K562 (cell line): ENCODE measurements at regions not wholly inside any gene's neighbourhood (a gene's known extent, or its start where the extent isn't known, plus 50 kb on each side); places are given as distances from the start of the nearest gene placed in this dataset.

Experiments
- ATAC-seq: fragments of 200-7000 bp; cut with Tn5 transposase; 3 replicates; pipeline ENCODE4 v1.9.1; 2020; ENCODE audit warnings: moderate library complexity
- BruUV-seq: library from RNA; stranded (reverse); fragments of 400-500 nt; replicated peaks from 2 replicates; lab custom pipeline; 2021; lab: Mats Ljungman, UMichigan
- CTCF ChIA-PET: fragments of 300-600 bp; formaldehyde crosslinking; extraction: SDS; loops from one replicate; lab custom pipeline; 2021; ENCODE audit warnings: low intra/inter-chr PET ratio; lab: Yijun Ruan, JAX
- POLR2A ChIA-PET: fragments of 300-600, 350-650 bp; sonication (Branson Sonifier 250); formaldehyde crosslinking; extraction: SDS; loops from one replicate; lab custom pipeline; 2021; ENCODE audit warnings: antibody characterized with exemption, inconsistent platforms; lab: Yijun Ruan, JAX
- DNase-seq, 4 experiments: peaks; one replicate each; pipeline versions ENCODE4 v3.0.0 to v3.0.0-alpha.2; 2011 to 2018; ENCODE audit warnings: low spot score in 3 of 4, mixed read lengths in 3 of 4; ENCODE audit errors: extremely low read depth in 1 of 4
- FAIRE-seq: peaks from 2 replicates; lab custom pipeline; 2011; peaks lifted over from hg19 to GRCh38; lab: Jason Lieb, UNC
- H2AFZ ChIP-seq: 2 replicates; pipeline ENCODE4 v1.6.0; 2011; ENCODE audit warnings: low read depth, low read length, control low read depth, inconsistent platforms
- H3K27ac ChIP-seq: fragments of 200-600 bp; 3 replicates; pipeline ENCODE4 v1.8.0; 2011; ENCODE audit warnings: low read depth, mild to moderate bottlenecking, control low read depth, inconsistent platforms, low read length, moderate library complexity, mixed read lengths; ENCODE audit errors: extremely low read depth
- H3K27me3 ChIP-seq, 2 experiments: fragments of 300-600 bp in 1 of 2; 2 replicates in 1 of 2; 3 replicates in 1 of 2; pipeline versions ENCODE4 v1.6.0 to v1.8.0; 2011; ENCODE audit warnings: inconsistent platforms in 2 of 2, low read length in 2 of 2, mild to moderate bottlenecking in 1 of 2, mixed read lengths in 1 of 2, moderate library complexity in 1 of 2; ENCODE audit not compliant: control insufficient read depth in 2 of 2, insufficient read depth in 2 of 2
- H3K36me3 ChIP-seq: fragments of 300-600 bp; 3 replicates; pipeline ENCODE4 v1.8.0; 2011; ENCODE audit warnings: mild to moderate bottlenecking, low read length, inconsistent platforms; ENCODE audit not compliant: control insufficient read depth, insufficient read depth
- H3K4me1 ChIP-seq, 2 experiments: fragments of 200-600 bp in 1 of 2; replicated peaks in 1 of 2; 2 replicates in 1 of 2; 3 replicates in 1 of 2; pipeline versions ENCODE4 v1.5.1 to v1.8.0; 2011; ENCODE audit warnings: inconsistent platforms in 2 of 2, low read length in 2 of 2, mild to moderate bottlenecking in 1 of 2, mixed read lengths in 1 of 2, moderate library complexity in 1 of 2; ENCODE audit not compliant: control insufficient read depth in 2 of 2, insufficient read depth in 2 of 2
- H3K4me2 ChIP-seq: 2 replicates; pipeline ENCODE4 v1.6.1; 2011; ENCODE audit warnings: low read length, control low read depth, inconsistent platforms, mixed read lengths; ENCODE audit not compliant: insufficient read depth
- H3K4me3 ChIP-seq: fragments of 200-600 bp; sonication (generic), shearing (Covaris generic); 2 replicates; pipeline ENCODE4 v1.5.1; 2016; ENCODE audit warnings: control low read depth, inconsistent platforms
- H3K79me2 ChIP-seq: fragments of 200-600 bp; 3 replicates; pipeline ENCODE4 v1.8.0; 2011; ENCODE audit warnings: low read length, inconsistent platforms; ENCODE audit not compliant: control insufficient read depth, insufficient read depth
- H3K9ac ChIP-seq, 2 experiments: 2 replicates each; pipeline versions ENCODE4 v1.6.0 to v1.6.1; 2011; ENCODE audit warnings: low read depth in 2 of 2, low read length in 2 of 2, control low read depth in 1 of 2, inconsistent platforms in 1 of 2, mild to moderate bottlenecking in 1 of 2, mixed read lengths in 1 of 2; ENCODE audit not compliant: insufficient read depth in 1 of 2
- H3K9me1 ChIP-seq: one replicate; pipeline ENCODE4 v1.6.0; 2011; ENCODE audit warnings: inconsistent platforms, mild to moderate bottlenecking, low read length, moderate library complexity; ENCODE audit not compliant: control insufficient read depth, insufficient read depth
- H3K9me3 ChIP-seq: replicated peaks from 2 replicates; pipeline ENCODE4 v1.5.1; 2011; ENCODE audit warnings: low read depth, low read length, inconsistent platforms; ENCODE audit not compliant: control insufficient read depth, insufficient read depth
- H4K20me1 ChIP-seq: replicated peaks from 2 replicates; pipeline ENCODE4 v1.6.1; 2011; ENCODE audit warnings: low read length, inconsistent platforms, mixed read lengths; ENCODE audit not compliant: control insufficient read depth, insufficient read depth
- E2F3 ChIP-seq: fragments of 250-450 bp; sonication (Bioruptor Pico); IDR thresholded peaks from 2 replicates; pipeline ENCODE4 v1.4.0; 2020; ENCODE audit warnings: mild to moderate bottlenecking
- ELF1 ChIP-seq: fragments of 200-800 bp; sonication (Bioruptor generic); IDR thresholded peaks from 2 replicates; pipeline ENCODE4 v1.6.1; 2016; ENCODE audit warnings: missing genetic modification characterization, missing compliant biosample characterization
- GTF2A2 ChIP-seq: IDR thresholded peaks from 2 replicates; pipeline ENCODE4 v1.6.1; 2016; ENCODE audit warnings: mild to moderate bottlenecking, missing genetic modification characterization, missing compliant biosample characterization
- HOXB6 ChIP-seq: fragments of 250-450 bp; sonication (Bioruptor Pico); IDR thresholded peaks from 2 replicates; pipeline ENCODE4 v1.5.1; 2022; ENCODE audit warnings: mild to moderate bottlenecking, borderline replicate concordance
- MAFK ChIP-seq: IDR thresholded peaks from 2 replicates; pipeline ENCODE4 v1.6.1; 2011; ENCODE audit warnings: low read length, improper control_type of control experiment
- RAD21 ChIP-seq, 2 experiments: fragments of 250-450 bp in 1 of 2; fragments of 450-650 bp in 1 of 2; sonication (Bioruptor Pico) in 1 of 2; formaldehyde crosslinking in 1 of 2; IDR thresholded peaks in 1 of 2; conservative IDR thresholded peaks in 1 of 2; 2 replicates each; pipeline versions ENCODE4 v1.4.0 to v1.8.0; 2020 to 2022; ENCODE audit warnings: mild to moderate bottlenecking in 2 of 2, moderate library complexity in 1 of 2
- RCOR1 ChIP-seq, 2 experiments: IDR thresholded peaks; 2 replicates each; pipeline ENCODE4 v1.6.1; 2012; ENCODE audit warnings: low read depth in 2 of 2, low read length in 2 of 2, borderline replicate concordance in 1 of 2, improper control_type of control experiment in 1 of 2
- SMAD3 ChIP-seq: fragments of 450-650 bp; formaldehyde crosslinking; conservative IDR thresholded peaks from 2 replicates; pipeline ENCODE4 v1.4.0; 2020; ENCODE audit warnings: mild to moderate bottlenecking
- U2AF1 ChIP-seq: fragments of 200-400 bp; formaldehyde crosslinking; optimal IDR thresholded peaks from 2 replicates; pipeline ENCODE3; 2017; ENCODE audit warnings: mild to moderate bottlenecking, low read depth, low read length, moderate library complexity
- ZBTB7A ChIP-seq: IDR thresholded peaks from 2 replicates; pipeline ENCODE4 v1.6.1; 2011; ENCODE audit warnings: low read depth, mild to moderate bottlenecking, low read length, moderate library complexity, borderline replicate concordance; ENCODE audit not compliant: control insufficient read depth
- WGBS: fragments of 100-300 bp; shearing (Covaris generic); methylation state at CpG from one replicate; pipeline ENCODE4 v1.1.6; 2016; ENCODE audit warnings: low coverage, mixed read lengths; ENCODE audit not compliant: insufficient coverage; ENCODE audit errors: missing lambda C conversion rate; 5-methylcytosine and 5-hydroxymethylcytosine counted together
- in situ Hi-C: fragments of 300-500 bp; cut with MboI; formaldehyde crosslinking; loops from 4 replicates; pipeline ENCODE4 v1.15.0; 2018; ENCODE audit warnings: inconsistent platforms, mixed read lengths
- intact Hi-C: fragments of 100-400 bp; cut with micrococcal nuclease; formaldehyde crosslinking; loops from 2 replicates; pipeline ENCODE4 v1.14.2; 2022
- TF ChIP-seq, protein P1 (sequence below): fragments of 450-650 bp; IDR thresholded peaks from 2 replicates; pipeline ENCODE4 v1.6.1; 2017; ENCODE audit warnings: antibody characterized with exemption, mild to moderate bottlenecking

DNA sequence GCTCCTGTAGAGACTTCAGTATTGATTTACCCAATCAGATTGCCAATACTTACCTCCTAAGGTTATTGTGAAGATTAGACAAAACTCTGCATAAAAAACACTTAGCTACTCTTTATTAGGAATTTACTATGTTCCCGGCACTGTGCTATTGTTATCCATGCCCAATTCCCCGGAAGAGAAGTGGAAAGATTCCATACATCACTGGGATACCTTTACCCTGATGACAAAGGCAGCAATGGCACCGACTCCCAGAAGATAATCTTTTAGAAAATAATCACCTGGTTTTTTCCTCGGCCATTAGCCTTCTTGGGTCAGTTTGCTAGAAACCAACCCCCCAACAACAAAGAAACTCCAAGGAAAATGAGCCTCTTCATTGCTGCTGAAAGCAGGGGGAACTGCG, 226.0 kb downstream of the SNX18 start:
- Histone ChIP-seq H3K79me2 (no peaks in the 10 kb centered on the region), H3K9me1 (no peaks in the 10 kb centered on the region), H3K4me3 (no peak overlapping the region), H3K9me3 (no peaks in the 10 kb centered on the region; the same call in 1 of the 2 replicates), H3K4me2 (peak overlapping the region; percentile 72), H3K36me3 (no peaks in the 10 kb centered on the region), H2AFZ (peak overlapping the region; percentile 97), H3K9ac (peak overlapping the region in 1 of 2 experiments; percentile 76; a peak in 2 of 4 replicates), H3K27me3 (no peaks in the 10 kb centered on the region), H3K4me1 (peaks cover 16 to 71% of the 10 kb centered on the region in 2 experiments), H3K27ac (peak overlapping the region; percentile 99), H4K20me1 (no peaks in the 10 kb centered on the region)
- no peak for DNase-seq
- WGBS, result 80% methylated on average over 5 of the region's 5 CpGs
- FAIRE-seq, result no peak
- ChIA-PET POLR2A (interaction anchor here (0.5 to 1.6 kb wide), 3 partner anchors 13 to 95 kb away, joined by 3 to 6 read pairs (median 4); no protein-coding TSS in a partner anchor), CTCF (no interaction called here)
- no TSS peak for BruUV-seq
- TF ChIP-seq GTF2A2 (tag) (0 out of 2 replicates have a peak, but pooled peaks have one; percentile 44), U2AF1 (no peak)
- in situ Hi-C loops, result no loop called here
- ATAC-seq, result no peak
- intact Hi-C loops, result loop anchor here (5.0 kb wide), 1 partner anchor 44 kb away; no protein-coding TSS in a partner anchor

DNA sequence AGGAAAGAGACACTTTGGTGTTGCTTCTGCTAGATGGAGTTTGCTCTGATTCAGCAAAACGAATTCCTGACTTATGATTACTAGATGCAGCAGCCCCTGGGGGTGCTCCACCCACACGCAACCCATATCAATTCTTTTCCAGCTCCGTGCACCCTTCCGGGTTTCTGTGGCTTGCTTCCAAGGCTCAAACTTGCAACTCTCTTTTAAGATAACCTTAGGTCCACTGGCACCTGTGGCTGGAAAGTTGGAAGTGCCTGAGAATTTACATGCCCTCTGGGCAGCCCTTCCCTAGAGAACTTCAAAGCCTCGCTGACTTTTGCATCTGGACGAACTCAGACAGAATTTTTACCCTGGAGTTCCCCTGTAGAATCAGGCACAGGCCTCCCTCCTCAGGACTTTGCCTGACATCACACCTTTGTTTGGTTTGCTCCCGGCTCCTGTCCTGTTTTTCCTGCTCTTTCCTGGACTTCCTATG, 224.9 kb downstream of the SNX18 start:
- no peaks in the 10 kb centered on the region for H3K9me1 ChIP-seq
- in situ Hi-C loops, result no loop called here
- peak; percentile 68 to 91 (median 76) for DNase-seq
- ChIA-PET POLR2A (interaction anchor here (0.7 to 1.5 kb wide), 5 partner anchors 11 to 45 kb away, joined by 3 to 5 read pairs (median 4); no protein-coding TSS in a partner anchor), CTCF (no interaction called here)
- H3K9ac ChIP-seq, result peak overlapping the region; percentile 18 to 53; a peak in 2 of 4 replicates
- no peaks in the 10 kb centered on the region; the same call in 1 of the 2 replicates for H3K9me3 ChIP-seq
- H3K4me3 ChIP-seq, result no peak overlapping the region
- H2AFZ ChIP-seq, result peak overlapping the region; percentile 68
- peak; percentile 88 for FAIRE-seq
- H3K27me3 ChIP-seq, result no peaks in the 10 kb centered on the region
- H4K20me1 ChIP-seq, result no peaks in the 10 kb centered on the region
- peaks cover 8% of the 10 kb centered on the region for H3K79me2 ChIP-seq
- intact Hi-C loops, result loop anchor here (5.0 kb wide), 1 partner anchor 45 kb away; no protein-coding TSS in a partner anchor
- BruUV-seq, result no TSS peak
- H3K4me1 ChIP-seq, result peaks cover 16 to 77% of the 10 kb centered on the region in 2 experiments
- H3K36me3 ChIP-seq, result no peaks in the 10 kb centered on the region
- H3K27ac ChIP-seq, result peak overlapping the region; percentile 99
- 2% methylated on average over 7 of the region's 7 CpGs for WGBS
- H3K4me2 ChIP-seq, result peak overlapping the region; percentile 49; the same call in 1 of the 2 replicates
- peak; percentile 56 for ATAC-seq
- TF ChIP-seq ZBTB7A (peak; percentile 45; the same call in 1 of the 2 replicates), MAFK (peak; percentile 78), SMAD3 (0 out of 2 replicates have a peak, but pooled peaks have one; percentile 6), RCOR1 (IDR thresholded peaks at IDR 0.05; ENCODE audit: borderline replicate concordance in 1 of 2, low read depth in 2 of 2, low read length in 2 of 2) (peak in 1 of 2 experiments; percentile 83; a peak in 2 of 4 replicates), E2F3 (CRISPR knock-in tag) (no peak), RAD21 (CRISPR knock-in tag; conservative IDR thresholded peaks at IDR 0.05 in 1 of 2, IDR thresholded peaks at IDR 0.05 in 1 of 2) (peak in 1 of 2 experiments; percentile 43; a peak in 2 of 4 replicates), HOXB6 (CRISPR knock-in tag) (no peak), ELF1 (tag) (peak; percentile 75)
- TF ChIP-seq, protein P1, sequence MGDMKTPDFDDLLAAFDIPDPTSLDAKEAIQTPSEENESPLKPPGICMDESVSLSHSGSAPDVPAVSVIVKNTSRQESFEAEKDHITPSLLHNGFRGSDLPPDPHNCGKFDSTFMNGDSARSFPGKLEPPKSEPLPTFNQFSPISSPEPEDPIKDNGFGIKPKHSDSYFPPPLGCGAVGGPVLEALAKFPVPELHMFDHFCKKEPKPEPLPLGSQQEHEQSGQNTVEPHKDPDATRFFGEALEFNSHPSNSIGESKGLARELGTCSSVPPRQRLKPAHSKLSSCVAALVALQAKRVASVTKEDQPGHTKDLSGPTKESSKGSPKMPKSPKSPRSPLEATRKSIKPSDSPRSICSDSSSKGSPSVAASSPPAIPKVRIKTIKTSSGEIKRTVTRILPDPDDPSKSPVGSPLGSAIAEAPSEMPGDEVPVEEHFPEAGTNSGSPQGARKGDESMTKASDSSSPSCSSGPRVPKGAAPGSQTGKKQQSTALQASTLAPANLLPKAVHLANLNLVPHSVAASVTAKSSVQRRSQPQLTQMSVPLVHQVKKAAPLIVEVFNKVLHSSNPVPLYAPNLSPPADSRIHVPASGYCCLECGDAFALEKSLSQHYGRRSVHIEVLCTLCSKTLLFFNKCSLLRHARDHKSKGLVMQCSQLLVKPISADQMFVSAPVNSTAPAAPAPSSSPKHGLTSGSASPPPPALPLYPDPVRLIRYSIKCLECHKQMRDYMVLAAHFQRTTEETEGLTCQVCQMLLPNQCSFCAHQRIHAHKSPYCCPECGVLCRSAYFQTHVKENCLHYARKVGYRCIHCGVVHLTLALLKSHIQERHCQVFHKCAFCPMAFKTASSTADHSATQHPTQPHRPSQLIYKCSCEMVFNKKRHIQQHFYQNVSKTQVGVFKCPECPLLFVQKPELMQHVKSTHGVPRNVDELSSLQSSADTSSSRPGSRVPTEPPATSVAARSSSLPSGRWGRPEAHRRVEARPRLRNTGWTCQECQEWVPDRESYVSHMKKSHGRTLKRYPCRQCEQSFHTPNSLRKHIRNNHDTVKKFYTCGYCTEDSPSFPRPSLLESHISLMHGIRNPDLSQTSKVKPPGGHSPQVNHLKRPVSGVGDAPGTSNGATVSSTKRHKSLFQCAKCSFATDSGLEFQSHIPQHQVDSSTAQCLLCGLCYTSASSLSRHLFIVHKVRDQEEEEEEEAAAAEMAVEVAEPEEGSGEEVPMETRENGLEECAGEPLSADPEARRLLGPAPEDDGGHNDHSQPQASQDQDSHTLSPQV, result peak; percentile 74
